Subcutaneous abdominal adipose tissue (tissue), 5 donors: ENCODE measurements at regions not wholly inside any gene's neighbourhood (a gene's known extent, or its start where the extent isn't known, plus 50 kb on each side); places are given as distances from the start of the nearest gene placed in this dataset.

Source experiments
- H3K27ac ChIP-seq: one replicate; pipeline ENCODE4 v1.7.0; 2013; ENCODE audit warnings: low read depth, mild to moderate bottlenecking, inconsistent platforms, low read length, moderate library complexity
- H3K27me3 ChIP-seq, 5 donors: one replicate each; pipeline ENCODE4 v1.7.0; 2013; ENCODE audit warnings: low read length in 5 of 5, inconsistent platforms in 1 of 5; ENCODE audit not compliant: control insufficient read depth in 5 of 5, insufficient read depth in 4 of 5
- H3K36me3 ChIP-seq, 5 donors: one replicate each; pipeline ENCODE4 v1.7.0; 2013; ENCODE audit warnings: low read length in 5 of 5; ENCODE audit not compliant: control insufficient read depth in 5 of 5, insufficient read depth in 5 of 5
- H3K4me1 ChIP-seq, 5 donors: one replicate each; pipeline ENCODE4 v1.7.0; 2013; ENCODE audit warnings: low read length in 5 of 5, mild to moderate bottlenecking in 3 of 5, moderate library complexity in 1 of 5; ENCODE audit not compliant: control insufficient read depth in 5 of 5, insufficient read depth in 5 of 5
- H3K4me3 ChIP-seq, 5 donors: one replicate each; pipeline ENCODE4 v1.7.0; 2013; ENCODE audit warnings: low read length in 5 of 5, low read depth in 1 of 5
- H3K9ac ChIP-seq, 5 donors: one replicate each; pipeline ENCODE4 v1.7.0; 2013; ENCODE audit warnings: low read length in 5 of 5, mild to moderate bottlenecking in 4 of 5, moderate library complexity in 3 of 5
- H3K9me3 ChIP-seq, 5 donors: one replicate each; pipeline ENCODE4 v1.7.0; 2013; ENCODE audit warnings: low read length in 5 of 5; ENCODE audit not compliant: control insufficient read depth in 5 of 5
- donor health status: healthy.
- donor health status: healthy.
- donor health status: healthy.
- donor health status: healthy.
- donor health status: healthy.

DNA sequence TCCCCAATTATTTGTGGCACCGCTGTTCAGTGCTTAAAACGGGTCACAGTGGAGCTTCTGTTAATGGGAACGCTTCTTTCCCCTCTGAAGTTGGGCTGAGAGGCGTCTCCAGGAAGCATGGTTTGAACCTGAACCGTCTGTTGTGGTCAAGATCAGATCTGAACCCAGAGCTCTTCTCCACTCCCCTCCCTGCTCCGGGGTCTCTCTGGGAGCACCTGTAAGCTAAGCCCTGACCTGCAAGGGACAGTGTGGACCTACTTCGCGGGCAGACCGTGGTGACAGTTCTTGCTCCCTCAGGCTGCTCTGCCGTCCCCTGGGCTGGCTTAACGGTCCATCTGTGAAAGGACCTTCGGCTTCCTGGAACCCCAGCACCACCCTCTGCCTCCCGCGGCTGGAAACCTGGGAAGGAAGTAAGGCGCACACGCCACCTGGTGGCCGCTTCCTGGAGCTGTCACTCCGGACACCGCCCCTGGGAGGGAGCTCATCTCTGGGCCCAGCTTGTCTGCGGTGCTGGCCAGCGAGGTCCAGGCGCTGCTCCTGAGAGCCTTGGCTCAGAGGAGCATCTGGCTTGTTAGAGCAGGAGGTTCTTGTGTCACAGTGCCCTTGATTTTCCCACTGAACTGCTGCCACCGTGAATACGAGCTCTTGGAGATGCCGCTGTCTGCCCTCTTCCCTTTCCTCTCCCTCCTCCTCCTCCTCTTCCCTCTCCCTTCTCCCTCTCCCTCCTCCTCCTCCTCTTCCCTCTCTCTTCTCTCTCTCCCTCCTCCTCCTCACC is 518.5 kb upstream of the EEF2KMT start:
- H3K27ac ChIP-seq, result no peak overlapping the region
- peaks cover 4 to 28% (median 23%) of the 10 kb centered on the region in 5 donors for H3K27me3 ChIP-seq
- H3K4me3 ChIP-seq, result no peak overlapping the region
- no peaks in the 10 kb centered on the region for H3K4me1 ChIP-seq
- H3K9me3 ChIP-seq, result no peaks in the 10 kb centered on the region
- no peak overlapping the region for H3K9ac ChIP-seq
- H3K36me3 ChIP-seq, result no peaks in the 10 kb centered on the region

DNA sequence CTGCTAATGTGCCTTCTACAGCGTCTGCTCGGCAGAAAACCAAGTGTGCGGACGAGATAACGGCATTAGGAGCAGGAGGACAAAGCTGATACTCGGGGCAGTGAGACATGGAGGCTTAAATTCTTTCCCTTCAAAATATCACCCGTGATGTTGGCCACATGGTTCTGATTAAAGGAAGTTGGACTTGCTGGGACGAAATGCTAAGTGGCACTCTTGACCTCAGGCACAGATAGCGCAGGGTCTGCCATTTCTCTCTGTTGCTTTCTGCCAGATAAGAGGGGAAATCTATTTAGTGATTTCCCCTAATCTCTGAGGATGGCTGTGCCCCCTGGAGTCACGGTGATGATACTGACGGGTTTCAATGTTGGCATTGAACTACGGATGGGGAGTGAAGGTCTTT is 509.6 kb upstream of the EEF2KMT start:
- H3K27ac ChIP-seq, result no peak overlapping the region
- H3K4me1 ChIP-seq, result no peaks in the 10 kb centered on the region
- no peak overlapping the region for H3K4me3 ChIP-seq
- no peak overlapping the region for H3K9ac ChIP-seq
- H3K9me3 ChIP-seq, result no peaks in the 10 kb centered on the region
- peaks cover 3 to 14% (median 6%) of the 10 kb centered on the region in 5 donors for H3K27me3 ChIP-seq
- no peaks in the 10 kb centered on the region for H3K36me3 ChIP-seq

GRCh38 chr16:5605404-5605803 is 507.8 kb upstream of the EEF2KMT start:
- Histone ChIP-seq H3K4me3 (no peak overlapping the region), H3K36me3 (no peaks in the 10 kb centered on the region), H3K27ac (no peak overlapping the region), H3K9me3 (peaks cover 0 to 3% (median 0%) of the 10 kb centered on the region in 5 donors), H3K4me1 (no peaks in the 10 kb centered on the region), H3K27me3 (peaks cover 3 to 14% (median 6%) of the 10 kb centered on the region in 5 donors), H3K9ac (no peak overlapping the region)

DNA sequence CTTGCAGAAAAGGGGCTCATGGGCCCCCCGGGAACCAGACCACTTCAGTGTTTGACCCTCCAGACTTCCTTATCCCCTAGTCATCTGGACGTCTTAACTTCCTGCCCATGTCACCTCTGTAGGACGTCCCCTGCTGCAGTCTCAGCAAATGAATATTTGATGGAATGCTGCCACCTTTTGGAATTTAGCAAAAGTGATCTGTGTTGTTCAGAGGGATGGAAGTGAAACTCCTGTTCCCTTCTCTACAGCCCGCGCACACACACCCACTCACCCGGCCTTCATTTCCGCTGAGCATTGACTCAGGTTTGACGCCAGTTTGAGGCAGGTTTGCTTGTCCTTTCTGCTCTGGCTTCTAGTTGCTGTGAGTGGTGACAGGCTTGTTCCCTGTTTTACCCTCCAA is 507.2 kb upstream of the EEF2KMT start:
- H3K36me3 ChIP-seq, result no peaks in the 10 kb centered on the region
- H3K9ac ChIP-seq, result no peak overlapping the region
- no peaks in the 10 kb centered on the region for H3K4me1 ChIP-seq
- no peak overlapping the region for H3K27ac ChIP-seq
- peaks cover 0 to 3% (median 0%) of the 10 kb centered on the region in 5 donors for H3K9me3 ChIP-seq
- no peak overlapping the region for H3K4me3 ChIP-seq
- H3K27me3 ChIP-seq, result peaks cover 3 to 14% (median 6%) of the 10 kb centered on the region in 5 donors

DNA sequence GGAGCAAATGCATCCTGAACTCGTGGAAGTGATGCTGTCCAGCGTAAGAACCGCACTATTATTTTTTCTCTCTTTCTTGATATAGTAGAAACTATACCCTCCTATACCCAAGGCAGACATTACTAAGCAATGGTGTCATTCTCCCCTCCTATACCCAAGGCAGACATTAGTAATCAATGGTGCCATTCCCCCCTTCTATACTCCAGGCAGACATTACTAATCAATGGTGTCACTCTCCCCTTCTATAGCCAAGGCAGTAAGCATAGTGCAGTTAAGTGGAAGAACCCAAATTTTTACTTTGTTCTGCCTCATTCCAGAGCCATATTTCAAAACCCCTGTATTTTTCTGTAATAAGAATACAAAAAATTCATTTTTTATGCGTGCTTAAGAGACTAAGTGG is 506.2 kb upstream of the EEF2KMT start:
- peaks cover 0 to 3% (median 0%) of the 10 kb centered on the region in 5 donors for H3K9me3 ChIP-seq
- H3K27ac ChIP-seq, result no peak overlapping the region
- H3K4me3 ChIP-seq, result no peak overlapping the region
- no peaks in the 10 kb centered on the region for H3K36me3 ChIP-seq
- peaks cover 3 to 14% (median 6%) of the 10 kb centered on the region in 5 donors for H3K27me3 ChIP-seq
- no peak overlapping the region for H3K9ac ChIP-seq
- H3K4me1 ChIP-seq, result no peaks in the 10 kb centered on the region

DNA sequence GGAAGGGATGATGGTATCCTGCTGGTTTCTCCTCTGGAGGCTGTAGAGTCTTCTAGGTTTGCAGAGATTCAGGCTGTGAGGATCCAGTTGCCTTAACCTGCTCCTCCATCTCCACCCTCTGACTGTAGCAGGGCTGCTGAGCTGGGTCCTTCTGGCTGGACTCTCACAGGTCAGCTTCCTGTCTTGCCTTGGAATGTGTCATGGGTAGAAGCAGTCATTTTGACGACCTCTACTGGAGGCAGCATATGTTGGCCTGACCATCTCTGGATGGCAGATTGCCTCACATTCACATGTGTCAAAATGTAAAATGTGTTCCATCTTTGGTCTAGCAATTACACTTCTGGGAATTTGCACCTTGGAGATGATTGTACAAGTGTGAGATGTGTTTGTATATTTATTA is 504.4 kb upstream of the EEF2KMT start:
- no peak overlapping the region for H3K9ac ChIP-seq
- H3K27me3 ChIP-seq, result peaks cover 0 to 10% (median 6%) of the 10 kb centered on the region in 5 donors
- H3K27ac ChIP-seq, result no peak overlapping the region
- H3K4me3 ChIP-seq, result no peak overlapping the region
- H3K36me3 ChIP-seq, result no peaks in the 10 kb centered on the region
- peaks cover 0 to 3% (median 0%) of the 10 kb centered on the region in 5 donors for H3K9me3 ChIP-seq
- no peaks in the 10 kb centered on the region for H3K4me1 ChIP-seq

- Histone ChIP-seq H3K9ac (no peak overlapping the region), H3K4me1 (no peaks in the 10 kb centered on the region), H3K4me3 (no peak overlapping the region), H3K9me3 (peaks cover 0 to 14% (median 5%) of the 10 kb centered on the region in 5 donors), H3K27me3 (no peaks in the 10 kb centered on the region), H3K27ac (no peak overlapping the region), H3K36me3 (no peaks in the 10 kb centered on the region)
These were observed 501.2 kb upstream of the EEF2KMT start for GRCh38 chr16:5598793-5599192.

GRCh38 chr16:5595849-5596248 is 498.3 kb upstream of the EEF2KMT start:
- H3K36me3 ChIP-seq, result no peaks in the 10 kb centered on the region
- peaks cover 0 to 14% (median 5%) of the 10 kb centered on the region in 5 donors for H3K9me3 ChIP-seq
- H3K27me3 ChIP-seq, result no peaks in the 10 kb centered on the region
- H3K4me3 ChIP-seq, result no peak overlapping the region
- no peak overlapping the region for H3K9ac ChIP-seq
- no peak overlapping the region for H3K27ac ChIP-seq
- H3K4me1 ChIP-seq, result no peaks in the 10 kb centered on the region

GRCh38 chr16:5590416-5590815 is 492.8 kb upstream of the EEF2KMT start:
- H3K9ac ChIP-seq, result no peak overlapping the region
- no peak overlapping the region for H3K4me3 ChIP-seq
- H3K36me3 ChIP-seq, result no peaks in the 10 kb centered on the region
- no peaks in the 10 kb centered on the region for H3K4me1 ChIP-seq
- no peak overlapping the region for H3K27ac ChIP-seq
- H3K27me3 ChIP-seq, result peaks cover 0 to 4% (median 0%) of the 10 kb centered on the region in 5 donors
- peaks cover 0 to under 1% (median 0%) of the 10 kb centered on the region in 5 donors for H3K9me3 ChIP-seq

DNA sequence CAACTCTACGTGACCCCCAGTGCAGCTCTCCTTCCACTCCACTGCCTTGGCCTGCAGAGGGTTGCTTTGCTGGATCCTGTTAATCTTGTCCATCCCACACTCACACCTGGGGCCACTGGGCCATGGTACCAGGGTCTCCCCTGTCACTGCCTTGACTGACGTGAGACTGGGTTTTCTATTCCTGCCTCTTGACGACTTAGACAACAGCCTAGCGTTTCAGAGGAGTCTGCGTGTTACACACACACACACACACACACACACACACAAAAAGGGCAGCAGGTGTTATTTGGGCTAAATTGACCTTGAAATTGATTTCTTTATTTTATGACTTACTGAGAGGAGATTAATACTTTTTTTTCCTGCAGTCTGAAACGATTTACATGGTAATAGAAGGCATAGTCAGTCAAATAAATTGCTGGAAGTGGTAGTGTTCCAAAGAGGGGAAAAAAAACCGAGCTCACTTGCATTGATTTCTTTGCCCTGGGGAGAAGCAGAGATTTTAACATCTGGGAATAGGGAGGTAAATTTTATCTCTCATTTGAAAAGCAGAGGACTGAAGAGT is 492.3 kb upstream of the EEF2KMT start:
- Histone ChIP-seq H3K4me1 (no peaks in the 10 kb centered on the region), H3K9me3 (no peaks in the 10 kb centered on the region), H3K36me3 (no peaks in the 10 kb centered on the region)

More for the DNA sequence above, 492.3 kb upstream of the EEF2KMT start:
- Histone ChIP-seq H3K9ac (no peak overlapping the region), H3K27ac (no peak overlapping the region), H3K27me3 (peaks cover 0 to 4% (median 0%) of the 10 kb centered on the region in 5 donors), H3K4me3 (no peak overlapping the region)
